Esophagus muscularis mucosa (tissue), 4 donors: ENCODE measurements at regions not wholly inside any gene's neighbourhood (a gene's known extent, or its start where the extent isn't known, plus 50 kb on each side); places are given as distances from the start of the nearest gene placed in this dataset.

Experiments used
- DNase-seq: peaks from one replicate; pipeline ENCODE4 v3.0.0-alpha.2; 2017; ENCODE audit errors: extremely low spot score
- H3K27ac ChIP-seq, 4 donors: fragments of 200-600 bp; sonication (generic); replicated peaks in 1 of 4; 1 replicate in 3 of 4; 2 replicates in 1 of 4; pipeline ENCODE4 v1.5.1; 2016 to 2019; ENCODE audit warnings: mild to moderate bottlenecking in 1 of 4
- H3K27me3 ChIP-seq, 4 donors: fragments of 200-600 bp; sonication (generic); one replicate each; pipeline versions ENCODE4 v1.5.1 to v1.6.0; 2016 to 2019
- H3K36me3 ChIP-seq, 4 donors: fragments of 200-600 bp; sonication (generic); one replicate each; pipeline ENCODE4 v1.5.1; 2016 to 2019
- H3K4me1 ChIP-seq, 4 donors: fragments of 200-600 bp; sonication (generic); one replicate each; pipeline ENCODE4 v1.5.1; 2016 to 2019
- H3K4me3 ChIP-seq, 4 donors: fragments of 200-600 bp; sonication (generic); 1 replicate in 2 of 4; 2 replicates in 2 of 4; pipeline ENCODE4 v1.5.1; 2016 to 2019; ENCODE audit warnings: mild to moderate bottlenecking in 4 of 4, moderate library complexity in 1 of 4
- H3K9me3 ChIP-seq, 4 donors: fragments of 200-600 bp; sonication (generic); 1 replicate in 3 of 4; 2 replicates in 1 of 4; pipeline ENCODE4 v1.5.1; 2016 to 2019
- CTCF ChIP-seq, 3 experiments: fragments of 200-600 bp in 2 of 3; fragments of 450-650 bp in 1 of 3; sonication (generic) in 2 of 3; IDR thresholded peaks; one replicate each; pipeline ENCODE4 v1.5.1; 2017 to 2019; ENCODE audit warnings: antibody characterized with exemption in 3 of 3, mild to moderate bottlenecking in 2 of 3, moderate library complexity in 1 of 3
- EP300 ChIP-seq: sonication (generic); formaldehyde crosslinking; IDR thresholded peaks from one replicate; pipeline ENCODE4 v1.6.1; 2017; ENCODE audit warnings: antibody characterized with exemption
- POLR2A ChIP-seq: fragments of 450-650 bp; IDR thresholded peaks from one replicate; pipeline ENCODE4 v1.6.1; 2017; ENCODE audit warnings: antibody characterized with exemption, moderate library complexity, mild to moderate bottlenecking, low read depth
- POLR2AphosphoS5 ChIP-seq, 2 donors: sonication (generic); formaldehyde crosslinking; IDR thresholded peaks; one replicate each; pipeline ENCODE4 v1.6.1; 2017; ENCODE audit warnings: antibody characterized with exemption in 2 of 2
- WGBS: methylation state at CpG from one replicate; pipeline ENCODE4 v1.1.5; 2018; 5-methylcytosine and 5-hydroxymethylcytosine counted together
- intact Hi-C: fragments of 100-400 bp; cut with DNase I; formaldehyde crosslinking; loops from one replicate; pipeline ENCODE4 v1.15.1; 2023

- Histone ChIP-seq H3K9me3 (no peaks in the 10 kb centered on the region), H3K4me3 (no peak overlapping the region), H3K27ac (no peak overlapping the region), H3K27me3 (peaks cover 0 to 32% (median 0%) of the 10 kb centered on the region in 4 donors), H3K36me3 (no peaks in the 10 kb centered on the region), H3K4me1 (peaks cover 0 to 4% (median 0%) of the 10 kb centered on the region in 4 donors)
- WGBS, result 68% methylated on average over 17 of the region's 17 CpGs
- TF ChIP-seq EP300 (no peak), POLR2A (no peak), CTCF (IDR thresholded peaks at IDR 0.05) (no peak), POLR2AphosphoS5 (IDR thresholded peaks at IDR 0.05) (no peak)
- DNase-seq, result no peak
- intact Hi-C loops, result no loop called here
Measured at GRCh38 chr18:78246588-78246987, 733.0 kb upstream of the SALL3 start.

GRCh38 chr18:78247615-78248289 lies 731.9 kb upstream of the SALL3 start:
- DNase-seq, result no peak
- H3K4me3 ChIP-seq, result no peak overlapping the region
- WGBS, result 81% methylated on average over 14 of the region's 14 CpGs
- H3K9me3 ChIP-seq, result no peaks in the 10 kb centered on the region
- no peak overlapping the region for H3K27ac ChIP-seq
- intact Hi-C loops, result no loop called here
- TF ChIP-seq POLR2AphosphoS5 (IDR thresholded peaks at IDR 0.05) (no peak), EP300 (no peak), POLR2A (no peak), CTCF (IDR thresholded peaks at IDR 0.05) (no peak)
- H3K27me3 ChIP-seq, result peaks cover 0 to 36% (median 0%) of the 10 kb centered on the region in 4 donors
- no peaks in the 10 kb centered on the region for H3K4me1 ChIP-seq
- H3K36me3 ChIP-seq, result no peaks in the 10 kb centered on the region

- intact Hi-C loops, result no loop called here
- no peaks in the 10 kb centered on the region for H3K4me1 ChIP-seq
- no peaks in the 10 kb centered on the region for H3K36me3 ChIP-seq
- H3K4me3 ChIP-seq, result no peak overlapping the region
- no peak overlapping the region for H3K27ac ChIP-seq
- no peak for TF ChIP-seq POLR2AphosphoS5 (IDR thresholded peaks at IDR 0.05)
- TF ChIP-seq POLR2A, result no peak
- no peak for TF ChIP-seq EP300
- TF ChIP-seq CTCF (IDR thresholded peaks at IDR 0.05), result no peak
- H3K9me3 ChIP-seq, result no peaks in the 10 kb centered on the region
- WGBS, result 90% methylated on average over 10 of the region's 10 CpGs
- H3K27me3 ChIP-seq, result peaks cover 0 to 11% (median 0%) of the 10 kb centered on the region in 4 donors
- DNase-seq, result peak; percentile 86
Measured at GRCh38 chr18:78255013-78255412, 724.6 kb upstream of the SALL3 start.

GRCh38 chr18:78268226-78268988 lies 711.2 kb upstream of the SALL3 start:
- Histone ChIP-seq H3K4me3 (no peak overlapping the region), H3K27me3 (peaks cover 0 to 4% (median 0%) of the 10 kb centered on the region in 4 donors), H3K9me3 (peaks cover 0 to 2% (median under 1%) of the 10 kb centered on the region in 4 donors), H3K36me3 (no peaks in the 10 kb centered on the region), H3K27ac (no peak overlapping the region), H3K4me1 (no peaks in the 10 kb centered on the region)
- TF ChIP-seq POLR2AphosphoS5 (IDR thresholded peaks at IDR 0.05) (no peak), EP300 (no peak), CTCF (IDR thresholded peaks at IDR 0.05) (no peak), POLR2A (no peak)
- WGBS, result 77% methylated on average over 26 of the region's 26 CpGs
- DNase-seq, result no peak
- intact Hi-C loops, result no loop called here
